ENCODE measurements at regions not wholly inside any gene's neighbourhood (a gene's known extent, or its start where the extent isn't known, plus 50 kb on each side); places are given as distances from the start of the nearest gene placed in this dataset.

GRCh38 chr2:18093196-18093595 lies 214.7 kb downstream of the KCNS3 start:
- TF ChIP-seq POLR2A (IDR thresholded peaks at IDR 0.05), result no peak
- TF ChIP-seq CTCF (IDR thresholded peaks at IDR 0.05), result no peak
